HG03025 (cell line): ENCODE measurements at regions not wholly inside any gene's neighbourhood (a gene's known extent, or its start where the extent isn't known, plus 50 kb on each side); places are given as distances from the start of the nearest gene placed in this dataset.
A peak's percentile ranks its signal among the peaks of the same experiment; 100 is the strongest.

Source experiments
- ATAC-seq: cut with Tn5 transposase; IDR thresholded peaks from one replicate; pipeline ENCODE4 v1.9.1; 2021; ENCODE audit warnings: mild to moderate bottlenecking, moderate library complexity; ENCODE audit not compliant: unreplicated experiment, low FRiP score

GRCh38 chr17:72033334-72033733, 87.5 kb upstream of the SOX9 start:
- no peak for ATAC-seq

GRCh38 chr17:72034000-72034399, 86.8 kb upstream of the SOX9 start:
- ATAC-seq: peak; percentile 47

- ATAC-seq: no peak
Measured at GRCh38 chr17:72038427-72038826, 82.4 kb upstream of the SOX9 start.

GRCh38 chr17:72039490-72039889, 81.3 kb upstream of the SOX9 start:
- no peak for ATAC-seq

GRCh38 chr17:72046178-72046577, 74.6 kb upstream of the SOX9 start:
- ATAC-seq: no peak

- no peak for ATAC-seq
Measured at GRCh38 chr17:72046643-72047612, 73.9 kb upstream of the SOX9 start.

GRCh38 chr17:72049914-72050313, 70.9 kb upstream of the SOX9 start:
- no peak for ATAC-seq

- ATAC-seq: no peak
Measured at GRCh38 chr17:72053036-72053435, 67.8 kb upstream of the SOX9 start.

GRCh38 chr17:72053449-72053848, 67.4 kb upstream of the SOX9 start:
- no peak for ATAC-seq

GRCh38 chr17:72056155-72056554, 64.7 kb upstream of the SOX9 start:
- no peak for ATAC-seq

- ATAC-seq: no peak
Measured at GRCh38 chr17:72056727-72057290, 64.0 kb upstream of the SOX9 start.

- ATAC-seq: no peak
Measured at GRCh38 chr17:72060084-72060483, 60.7 kb upstream of the SOX9 start.

- ATAC-seq: no peak
Measured at GRCh38 chr17:72063262-72063661, 57.6 kb upstream of the SOX9 start.

GRCh38 chr17:72063756-72064450, 56.9 kb upstream of the SOX9 start:
- ATAC-seq: no peak

- no peak for ATAC-seq
Measured at GRCh38 chr17:72064606-72065193, 56.1 kb upstream of the SOX9 start.

- no peak for ATAC-seq
Measured at GRCh38 chr17:72065556-72065955, 55.3 kb upstream of the SOX9 start.

GRCh38 chr17:72068643-72069042, 52.2 kb upstream of the SOX9 start:
- ATAC-seq: no peak

GRCh38 chr17:72069586-72070202, 51.1 kb upstream of the SOX9 start:
- no peak for ATAC-seq
